Right ventricle myocardium superior (tissue), 1 donor: ENCODE measurements at regions not wholly inside any gene's neighbourhood (a gene's known extent, or its start where the extent isn't known, plus 50 kb on each side); places are given as distances from the start of the nearest gene placed in this dataset.
"Not testable (repeated sequence)": the region's sequence is repeated elsewhere in the genome, so short reads cannot be mapped to it uniquely, and the experiment has no call there.

Source experiments
- ATAC-seq: fragments of 200-7000 bp; cut with Tn5 transposase; one replicate; pipeline ENCODE4 v1.9.1; 2020; ENCODE audit warnings: mild to moderate bottlenecking; ENCODE audit not compliant: poor library complexity
- DNase-seq: peaks from one replicate; pipeline ENCODE4 v3.0.0-alpha.2; 2020
- intact Hi-C: fragments of 100-400 bp; cut with DNase I; formaldehyde crosslinking; loops from one replicate; pipeline ENCODE4 v1.11.2; 2022
- donor health status: DM: no; HTN: yes; CAD: no; lungs with severe emphysema.

GRCh38 chr14:50030036-50030435 is 86.3 kb downstream of the VCPKMT start:
- DNase-seq: no peak
- no peak for ATAC-seq
- intact Hi-C loops: no loop called here

- DNase-seq, ATAC-seq, intact Hi-C loops: not testable (repeated sequence)
Observed at GRCh38 chr14:50030911-50031310, 85.5 kb downstream of the VCPKMT start.

- intact Hi-C loops: no loop called here
- DNase-seq (no peak), ATAC-seq (peak; percentile 76)
Observed at GRCh38 chr14:50031602-50032313, 84.6 kb downstream of the VCPKMT start.

- intact Hi-C loops, DNase-seq, ATAC-seq: not testable (repeated sequence)
Observed at GRCh38 chr14:50032462-50033167, 83.8 kb downstream of the VCPKMT start.

- ATAC-seq: no peak
- no peak for DNase-seq
- intact Hi-C loops: no loop called here
Observed at GRCh38 chr14:50035214-50035613, 81.2 kb downstream of the VCPKMT start.

- intact Hi-C loops: no loop called here
- ATAC-seq (no peak), DNase-seq (no peak)
Observed at GRCh38 chr14:50036211-50036610, 80.2 kb downstream of the VCPKMT start.

GRCh38 chr14:50036637-50037036 is 79.7 kb downstream of the VCPKMT start:
- DNase-seq (no peak), ATAC-seq (no peak)
- intact Hi-C loops: no loop called here

GRCh38 chr14:50037240-50037639 is 79.1 kb downstream of the VCPKMT start:
- no peak for DNase-seq
- no peak for ATAC-seq
- intact Hi-C loops: no loop called here

GRCh38 chr14:50037852-50038251 is 78.5 kb downstream of the VCPKMT start:
- ATAC-seq: no peak
- intact Hi-C loops: no loop called here
- no peak for DNase-seq

- no peak for DNase-seq
- intact Hi-C loops: no loop called here
- peak; percentile 55 for ATAC-seq
Observed at GRCh38 chr14:50038398-50039119, 77.8 kb downstream of the VCPKMT start.

- DNase-seq (no peak), ATAC-seq (no peak)
- intact Hi-C loops: no loop called here
Observed at GRCh38 chr14:50039120-50039517, 77.3 kb downstream of the VCPKMT start.

- DNase-seq: peak; percentile 71
- peak; percentile 48 for ATAC-seq
Observed at GRCh38 chr14:50039734-50040400, 76.5 kb downstream of the VCPKMT start.

GRCh38 chr14:50040401-50040775 is 76.0 kb downstream of the VCPKMT start:
- intact Hi-C loops: no loop called here
- ATAC-seq (no peak), DNase-seq (no peak)

More at GRCh38 chr14:50039734-50040400, 76.5 kb downstream of the VCPKMT start:
- intact Hi-C loops: no loop called here

GRCh38 chr14:50040895-50041465 is 75.4 kb downstream of the VCPKMT start:
- intact Hi-C loops: no loop called here
- ATAC-seq: no peak
- DNase-seq: no peak

GRCh38 chr14:50041980-50042379 is 74.4 kb downstream of the VCPKMT start:
- ATAC-seq (no peak), DNase-seq (no peak)
- intact Hi-C loops: no loop called here

GRCh38 chr14:50044042-50044651 is 72.2 kb downstream of the VCPKMT start:
- DNase-seq (no peak), ATAC-seq (no peak)
- intact Hi-C loops: no loop called here

GRCh38 chr14:50045039-50045711 is 71.2 kb downstream of the VCPKMT start:
- intact Hi-C loops: no loop called here
- DNase-seq (peak; percentile 85), ATAC-seq (peak; percentile 89)

GRCh38 chr14:50045837-50046236 is 70.5 kb downstream of the VCPKMT start:
- no peak for DNase-seq
- intact Hi-C loops: no loop called here

More at GRCh38 chr14:50045837-50046236, 70.5 kb downstream of the VCPKMT start:
- no peak for ATAC-seq
